ENCODE measurements at regions not wholly inside any gene's neighbourhood (a gene's known extent, or its start where the extent isn't known, plus 50 kb on each side); places are given as distances from the start of the nearest gene placed in this dataset.

DNA sequence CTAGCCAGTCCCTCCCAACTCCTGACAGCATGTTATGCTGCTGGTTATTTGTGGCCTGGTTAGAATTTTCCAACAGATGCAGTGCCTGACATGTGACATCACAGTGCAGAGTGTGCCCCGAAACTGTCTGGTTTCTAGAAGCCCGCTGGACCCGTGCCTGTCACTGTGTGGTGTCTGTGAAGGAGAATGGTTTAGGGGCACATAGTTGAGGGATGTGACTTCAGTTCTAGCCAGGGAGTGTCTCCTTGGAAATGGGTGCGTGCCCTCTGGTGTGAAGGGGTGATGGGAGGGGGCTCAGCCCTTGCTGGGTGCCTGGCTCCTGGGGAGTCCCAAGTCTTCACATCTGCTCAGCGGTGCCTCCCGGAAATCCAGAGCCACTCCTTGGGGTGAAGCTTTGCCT lies 303.6 kb downstream of the GLRX3 start:
- H3K4me3 Mint-ChIP-seq = no peak overlapping the region
- Histone ChIP-seq H4K20me1 (ENCODE audit: control insufficient read depth, insufficient read depth, insufficient read length) (no peaks in the 10 kb centered on the region), H2AK5ac (ENCODE audit: insufficient read length, low read length) (no peak overlapping the region), H3K18ac (ENCODE audit: insufficient read length, low read depth, low read length) (no peak overlapping the region), H3K4ac (ENCODE audit: low read depth, low read length) (no peak overlapping the region), H2AFZ (ENCODE audit: low read length) (no peak overlapping the region), H4K8ac (replicated peaks; ENCODE audit: insufficient read length, low read depth, low read length) (no peak overlapping the region), H2BK15ac (ENCODE audit: low read depth, low read length) (no peak overlapping the region), H2BK12ac (ENCODE audit: insufficient read length, low read depth, low read length) (no peak overlapping the region), H3K4me1 (ENCODE audit: insufficient read depth, low read length) (no peaks in the 10 kb centered on the region), H4K91ac (ENCODE audit: insufficient read length, low read depth, low read length) (no peak overlapping the region), H3K23me2 (ENCODE audit: insufficient read length, low read depth, low read length, poor library complexity, severe bottlenecking) (no peaks in the 10 kb centered on the region), H2BK120ac (ENCODE audit: low read depth, low read length, poor library complexity, severe bottlenecking) (no peak overlapping the region), H2BK5ac (ENCODE audit: insufficient read length, low read length) (no peak overlapping the region), H3K23ac (ENCODE audit: insufficient read length, low read depth, low read length) (no peak overlapping the region), H4K5ac (ENCODE audit: insufficient read length, low read depth, low read length) (no peak overlapping the region), H3K56ac (ENCODE audit: insufficient read length, low read depth, low read length) (no peak overlapping the region), H3K9me3 (ENCODE audit: control insufficient read depth, low read depth, low read length) (no peaks in the 10 kb centered on the region), H3K27me3 (ENCODE audit: insufficient read depth, low read length) (no peaks in the 10 kb centered on the region), H2BK20ac (ENCODE audit: low read depth, low read length, poor library complexity, severe bottlenecking) (no peak overlapping the region), H3K9ac (ENCODE audit: extremely low read depth, insufficient read length, low read length) (no peak overlapping the region), H3T11ph (ENCODE audit: low read length) (no peak overlapping the region), H3K79me1 (ENCODE audit: insufficient read depth, low read depth, low read length, poor library complexity, severe bottlenecking) (no peaks in the 10 kb centered on the region), H3K14ac (ENCODE audit: insufficient read depth, low read length) (no peak overlapping the region; the same call in 1 of the 2 replicates), H3K4me2 (ENCODE audit: insufficient read depth, insufficient read length, low read length) (no peak overlapping the region), H3K79me2 (ENCODE audit: insufficient read depth, low read length) (no peaks in the 10 kb centered on the region), H3K27ac (ENCODE audit: insufficient read length, low read depth, low read length) (no peak overlapping the region)
- H3K36me3 Mint-ChIP-seq (ENCODE audit: insufficient read depth in 1 of 3, low read depth in 3 of 3) = no peaks in the 10 kb centered on the region
- no peak overlapping the region for H3K27ac Mint-ChIP-seq
- peak; percentile 15 for DNase-seq
- TF ChIP-seq, protein P1, sequence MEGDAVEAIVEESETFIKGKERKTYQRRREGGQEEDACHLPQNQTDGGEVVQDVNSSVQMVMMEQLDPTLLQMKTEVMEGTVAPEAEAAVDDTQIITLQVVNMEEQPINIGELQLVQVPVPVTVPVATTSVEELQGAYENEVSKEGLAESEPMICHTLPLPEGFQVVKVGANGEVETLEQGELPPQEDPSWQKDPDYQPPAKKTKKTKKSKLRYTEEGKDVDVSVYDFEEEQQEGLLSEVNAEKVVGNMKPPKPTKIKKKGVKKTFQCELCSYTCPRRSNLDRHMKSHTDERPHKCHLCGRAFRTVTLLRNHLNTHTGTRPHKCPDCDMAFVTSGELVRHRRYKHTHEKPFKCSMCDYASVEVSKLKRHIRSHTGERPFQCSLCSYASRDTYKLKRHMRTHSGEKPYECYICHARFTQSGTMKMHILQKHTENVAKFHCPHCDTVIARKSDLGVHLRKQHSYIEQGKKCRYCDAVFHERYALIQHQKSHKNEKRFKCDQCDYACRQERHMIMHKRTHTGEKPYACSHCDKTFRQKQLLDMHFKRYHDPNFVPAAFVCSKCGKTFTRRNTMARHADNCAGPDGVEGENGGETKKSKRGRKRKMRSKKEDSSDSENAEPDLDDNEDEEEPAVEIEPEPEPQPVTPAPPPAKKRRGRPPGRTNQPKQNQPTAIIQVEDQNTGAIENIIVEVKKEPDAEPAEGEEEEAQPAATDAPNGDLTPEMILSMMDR (conservative IDR thresholded peaks at IDR 0.05) = no peak
- peaks cover 0 to 2% of the 10 kb centered on the region in 2 experiments; a peak in 1 of 5 replicates for H3K9me3 Mint-ChIP-seq
- peaks cover 21% of the 10 kb centered on the region for H3K27me3 Mint-ChIP-seq (ENCODE audit: low read depth)
- peaks cover 0 to 9% of the 10 kb centered on the region in 2 experiments; a peak in 1 of 4 replicates for H3K4me1 Mint-ChIP-seq
- WGBS (ENCODE audit: extremely low coverage, insufficient read length, low lambda C conversion rate) = no CpG with 5 or more reads among the region's 6 CpGs

Measured in H9 (cell line).